Right cardiac atrium (tissue), 5 donors: ENCODE measurements at regions not wholly inside any gene's neighbourhood (a gene's known extent, or its start where the extent isn't known, plus 50 kb on each side); places are given as distances from the start of the nearest gene placed in this dataset.

Experiments used
- ATAC-seq, 2 donors: fragments of 200-7000 bp; cut with Tn5 transposase; one replicate each; pipeline versions ENCODE4 v1.8.0 to v1.9.1; 2020; ENCODE audit warnings: moderate library complexity in 2 of 2, mild to moderate bottlenecking in 1 of 2
- DNase-seq, 3 donors: peaks; one replicate each; pipeline ENCODE4 v3.0.0-alpha.2; 2020
- H3K27ac ChIP-seq: one replicate; pipeline ENCODE4 v1.5.1; 2013; ENCODE audit warnings: mild to moderate bottlenecking, low read length, control low read depth, moderate library complexity
- H3K27me3 ChIP-seq: one replicate; pipeline ENCODE4 v1.6.1; 2013; ENCODE audit not compliant: control insufficient read depth, insufficient read depth
- H3K4me1 ChIP-seq: one replicate; pipeline ENCODE4 v1.6.1; 2013; ENCODE audit warnings: low read length; ENCODE audit not compliant: control insufficient read depth, insufficient read depth
- H3K4me3 ChIP-seq: one replicate; pipeline ENCODE4 v1.5.1; 2013; ENCODE audit warnings: low read length, control low read depth
- H3K9me3 ChIP-seq: one replicate; pipeline ENCODE4 v1.6.1; 2013; ENCODE audit warnings: low read length; ENCODE audit not compliant: control insufficient read depth
- WGBS: extraction: QIAGEN DNeasy Blood & Tissue Kit; methylation state at CpG from one replicate; pipeline ENCODE4 v1.1.7; 2013; 5-methylcytosine and 5-hydroxymethylcytosine counted together
- intact Hi-C, 4 donors: fragments of 100-400 bp; cut with DNase I; formaldehyde crosslinking; loops; one replicate each; pipeline versions ENCODE4 v1.11.0 to v1.14.0; 2022 to 2023
- donor health status: healthy with polysubstance abuse.
- donor health status: DM: no; HTN: yes; CAD: no.
- donor health status: DM: no; HTN: no; CAD: no.
- donor health status: DM: no; HTN: yes; CAD: no; lungs with severe emphysema.
- donor health status: DM: yes; HTN: yes; CAD: no.

DNA sequence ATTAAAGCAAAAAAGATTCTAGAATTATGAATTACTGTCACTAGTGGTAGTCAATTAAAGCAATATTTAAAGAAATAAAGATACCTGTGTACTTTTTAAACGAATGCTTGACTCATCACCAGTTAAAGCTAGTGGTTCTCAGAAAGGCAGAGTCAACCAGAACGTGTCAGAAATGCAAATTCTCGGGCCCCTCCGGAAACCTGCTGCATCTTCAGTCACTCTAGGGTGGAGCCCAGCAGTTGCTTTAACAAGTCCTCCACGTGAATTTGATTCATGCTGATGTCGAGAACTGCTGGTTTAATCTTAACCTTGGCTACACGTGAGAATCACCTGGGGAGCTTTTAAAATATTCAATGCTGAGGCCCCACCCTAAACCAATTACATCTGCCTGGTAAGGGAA lies 169.8 kb upstream of the SDK2 start:
- Histone ChIP-seq H3K4me1 (no peaks in the 10 kb centered on the region), H3K9me3 (no peaks in the 10 kb centered on the region), H3K27me3 (no peaks in the 10 kb centered on the region), H3K27ac (no peak overlapping the region), H3K4me3 (no peak overlapping the region)
- intact Hi-C loops = no loop called here
- 38% methylated on average over 7 of the region's 7 CpGs for WGBS
- no peak for ATAC-seq
- no peak for DNase-seq

DNA sequence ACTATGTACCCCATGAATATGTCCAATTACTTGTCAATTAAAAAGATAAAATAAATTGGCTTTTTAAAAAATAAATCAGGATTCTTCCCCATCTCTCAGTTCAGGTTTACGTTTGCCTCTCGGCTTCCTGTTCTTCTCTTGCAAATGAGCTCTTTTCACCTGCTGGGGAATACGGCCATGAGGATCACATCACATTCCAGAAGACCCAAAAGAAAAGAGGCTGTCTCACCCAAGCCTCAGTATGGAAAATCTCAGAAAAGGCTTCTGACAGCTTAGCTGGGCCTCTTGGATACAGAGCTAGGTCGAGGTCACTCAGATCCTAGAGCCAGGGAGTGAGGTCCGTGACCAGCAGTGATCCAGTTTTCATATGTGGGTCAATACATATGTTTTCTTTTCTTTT lies 171.2 kb upstream of the SDK2 start:
- WGBS = 71% methylated on average over 5 of the region's 5 CpGs
- no peak overlapping the region for H3K27ac ChIP-seq
- ATAC-seq = no peak
- no peak overlapping the region for H3K4me3 ChIP-seq
- no peaks in the 10 kb centered on the region for H3K9me3 ChIP-seq
- no peaks in the 10 kb centered on the region for H3K27me3 ChIP-seq
- intact Hi-C loops = no loop called here
- no peak for DNase-seq
- no peaks in the 10 kb centered on the region for H3K4me1 ChIP-seq

DNA sequence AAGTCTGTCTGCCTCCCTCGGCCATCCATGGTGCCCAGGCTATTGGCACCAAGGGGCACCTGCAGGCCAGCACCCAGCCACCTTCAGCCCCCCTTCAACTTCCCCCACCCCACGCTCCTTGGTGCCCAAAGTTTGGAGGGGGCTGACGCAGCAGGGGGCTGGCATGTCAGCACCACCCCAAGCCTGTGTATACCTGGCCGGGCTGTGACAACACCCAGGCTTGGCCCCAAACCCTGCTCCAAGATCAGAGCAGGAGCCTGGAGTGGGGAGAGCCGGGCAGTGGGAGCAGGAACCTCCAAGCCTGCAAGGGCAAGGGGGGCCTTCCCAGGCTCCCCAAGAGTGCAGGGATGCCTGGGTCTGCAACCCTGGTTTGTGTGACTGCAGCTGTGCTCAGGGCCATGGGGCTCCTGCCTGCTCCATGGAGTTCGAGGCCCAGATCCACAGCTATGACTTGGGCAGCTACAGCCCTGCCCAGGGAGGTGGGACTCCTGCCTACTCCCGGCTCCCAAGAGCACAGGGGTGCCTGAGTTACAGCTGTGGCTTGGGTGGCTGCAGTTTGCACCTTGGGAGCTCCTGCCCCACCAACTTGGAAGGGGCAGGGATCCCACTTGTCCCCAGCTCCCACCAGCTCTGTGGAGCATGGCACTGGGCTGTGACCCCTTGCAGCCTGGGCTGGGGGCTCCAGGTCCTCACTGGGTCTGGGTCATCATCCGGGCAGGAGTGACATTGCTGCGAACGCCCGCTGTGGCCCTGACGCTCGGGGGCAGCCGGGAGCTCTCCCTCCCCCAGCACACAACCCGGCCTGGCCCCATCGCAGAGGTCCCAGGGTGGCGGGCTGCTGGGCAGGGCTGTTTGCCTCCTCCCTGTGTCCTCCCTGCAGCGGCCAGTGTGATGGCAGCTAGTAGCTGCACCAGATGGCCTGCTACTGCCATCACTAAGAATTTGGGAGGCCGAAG lies 175.5 kb upstream of the SDK2 start:
- no peaks in the 10 kb centered on the region for H3K27me3 ChIP-seq
- ATAC-seq = peak in 1 of 2 donors; percentile 40

DNA sequence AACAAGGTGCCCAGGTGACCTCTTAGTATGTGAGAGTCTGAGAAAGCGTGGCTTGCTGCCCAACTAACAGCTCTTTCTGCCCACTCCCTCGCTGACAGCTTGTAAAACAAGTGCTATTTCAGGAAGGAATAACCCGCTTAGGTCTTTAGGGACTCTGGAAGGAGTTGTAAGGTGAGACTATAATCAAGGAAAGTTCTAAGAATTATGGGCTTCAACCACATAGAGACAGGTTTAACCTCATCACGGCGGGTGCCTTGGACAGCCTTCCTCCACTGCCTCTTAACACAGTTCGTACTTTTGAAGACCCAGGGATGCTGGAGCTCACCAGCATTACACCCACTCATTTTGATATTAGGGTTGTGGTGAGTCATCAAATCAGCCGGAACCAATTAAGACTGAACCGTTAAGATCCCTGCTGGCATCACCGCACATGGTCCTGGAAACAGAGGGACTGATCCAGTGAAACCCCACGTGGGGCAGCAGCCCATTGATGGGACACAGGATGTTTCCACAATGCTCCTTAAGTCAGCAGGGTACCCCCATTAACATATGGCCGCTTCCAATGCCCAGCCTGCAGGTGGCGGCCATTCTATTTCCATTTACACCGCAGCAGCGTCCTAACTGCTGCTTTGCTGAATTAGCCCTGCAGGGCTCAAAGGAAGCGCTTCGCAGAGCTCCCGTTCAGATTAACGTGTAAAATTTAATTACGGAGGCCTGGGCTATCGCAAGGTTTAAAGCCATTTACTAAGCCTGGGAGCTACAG lies 176.6 kb upstream of the SDK2 start:
- intact Hi-C loops = no loop called here
- DNase-seq (peak in 1 of 3 donors; percentile 51), ATAC-seq (peak; percentile 45 to 66)
- Histone ChIP-seq H3K4me1 (no peaks in the 10 kb centered on the region), H3K27me3 (no peaks in the 10 kb centered on the region), H3K9me3 (no peaks in the 10 kb centered on the region), H3K27ac (no peak overlapping the region), H3K4me3 (no peak overlapping the region)
- 32% methylated on average over 20 of the region's 20 CpGs for WGBS

More for the DNA sequence above, 175.5 kb upstream of the SDK2 start:
- 89% methylated on average over 19 of the region's 19 CpGs for WGBS
- Histone ChIP-seq H3K4me1 (no peaks in the 10 kb centered on the region), H3K4me3 (no peak overlapping the region), H3K27ac (no peak overlapping the region), H3K9me3 (no peaks in the 10 kb centered on the region)
- DNase-seq = no peak
- intact Hi-C loops = no loop called here

DNA sequence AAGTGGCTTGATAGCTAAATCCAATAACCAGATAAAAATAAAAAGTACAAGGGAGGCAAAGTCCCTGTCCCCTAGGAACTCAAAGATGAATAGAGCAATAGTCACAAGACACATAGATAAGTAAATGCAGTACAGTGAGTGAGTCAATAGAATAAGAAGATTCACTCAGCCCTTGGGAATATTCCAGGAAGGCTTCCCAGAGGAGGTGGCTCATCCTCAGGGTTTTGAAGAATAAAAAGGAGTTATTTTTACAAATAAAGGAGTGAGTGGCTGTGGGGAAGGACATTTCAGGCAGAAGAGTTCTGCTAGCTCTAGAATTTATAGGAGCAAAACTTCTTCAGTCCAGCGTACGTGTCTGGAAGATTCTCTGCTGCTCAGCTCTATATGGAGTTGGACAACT lies 177.4 kb upstream of the SDK2 start:
- Histone ChIP-seq H3K4me3 (no peak overlapping the region), H3K4me1 (no peaks in the 10 kb centered on the region), H3K27me3 (no peaks in the 10 kb centered on the region), H3K9me3 (no peaks in the 10 kb centered on the region), H3K27ac (no peak overlapping the region)
- DNase-seq (no peak), ATAC-seq (no peak)
- intact Hi-C loops = no loop called here
- WGBS = 98% methylated on average over 2 of the region's 2 CpGs

GRCh38 chr17:73822371-73822770 lies 178.1 kb upstream of the SDK2 start:
- 89% methylated on average over 13 of the region's 13 CpGs for WGBS
- Histone ChIP-seq H3K9me3 (no peaks in the 10 kb centered on the region), H3K27ac (no peak overlapping the region), H3K27me3 (no peaks in the 10 kb centered on the region), H3K4me1 (no peaks in the 10 kb centered on the region), H3K4me3 (no peak overlapping the region)
- intact Hi-C loops = no loop called here
- DNase-seq (no peak), ATAC-seq (no peak)

DNA sequence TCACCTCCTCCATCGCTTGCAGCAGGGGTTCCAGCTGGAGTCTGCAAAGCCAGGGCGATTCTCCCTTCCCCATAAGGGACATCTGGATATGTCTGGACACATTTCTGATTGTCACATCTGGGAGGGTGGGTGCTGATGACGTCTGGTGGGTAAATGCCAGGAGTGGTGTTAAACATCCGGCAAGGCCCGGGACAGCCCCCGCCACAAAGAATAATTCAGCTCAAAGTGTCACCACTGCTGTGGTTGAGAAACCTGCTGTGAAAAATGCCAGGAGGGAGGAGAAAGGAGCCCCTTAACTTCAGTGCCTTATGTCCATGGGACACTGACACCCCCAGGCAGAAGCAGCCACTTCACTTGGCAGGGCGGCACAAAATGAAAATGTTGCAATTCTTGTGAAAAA lies 179.4 kb upstream of the SDK2 start:
- no peak for DNase-seq
- WGBS = 58% methylated on average over 7 of the region's 7 CpGs
- intact Hi-C loops = no loop called here
- Histone ChIP-seq H3K4me1 (peaks cover 2% of the 10 kb centered on the region), H3K27ac (no peak overlapping the region), H3K9me3 (no peaks in the 10 kb centered on the region), H3K4me3 (no peak overlapping the region), H3K27me3 (no peaks in the 10 kb centered on the region)
- ATAC-seq = no peak

DNA sequence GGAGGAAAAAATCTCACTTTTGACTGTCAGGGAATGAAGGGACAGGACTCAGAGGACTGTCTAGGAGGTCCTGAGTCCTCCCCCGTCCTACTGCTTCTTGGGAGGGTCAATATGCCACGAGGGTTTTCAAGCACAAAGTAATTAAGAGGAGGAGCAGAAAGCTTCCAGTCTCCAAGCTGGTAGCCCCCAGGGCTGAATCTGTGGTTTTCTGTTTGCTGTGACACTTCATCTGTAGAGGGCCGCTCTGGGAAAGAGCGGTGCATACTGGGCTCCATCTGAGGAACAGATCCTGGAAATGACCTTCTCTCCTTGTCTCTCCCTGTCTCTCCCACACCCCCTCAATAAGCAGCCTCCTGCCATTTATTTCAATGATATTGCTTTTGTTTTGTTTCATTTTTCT lies 180.1 kb upstream of the SDK2 start:
- DNase-seq (no peak), ATAC-seq (no peak)
- Histone ChIP-seq H3K27ac (no peak overlapping the region), H3K9me3 (no peaks in the 10 kb centered on the region), H3K4me1 (peaks cover 2% of the 10 kb centered on the region), H3K4me3 (no peak overlapping the region), H3K27me3 (no peaks in the 10 kb centered on the region)
- WGBS = 88% methylated on average over 4 of the region's 4 CpGs
- intact Hi-C loops = no loop called here

DNA sequence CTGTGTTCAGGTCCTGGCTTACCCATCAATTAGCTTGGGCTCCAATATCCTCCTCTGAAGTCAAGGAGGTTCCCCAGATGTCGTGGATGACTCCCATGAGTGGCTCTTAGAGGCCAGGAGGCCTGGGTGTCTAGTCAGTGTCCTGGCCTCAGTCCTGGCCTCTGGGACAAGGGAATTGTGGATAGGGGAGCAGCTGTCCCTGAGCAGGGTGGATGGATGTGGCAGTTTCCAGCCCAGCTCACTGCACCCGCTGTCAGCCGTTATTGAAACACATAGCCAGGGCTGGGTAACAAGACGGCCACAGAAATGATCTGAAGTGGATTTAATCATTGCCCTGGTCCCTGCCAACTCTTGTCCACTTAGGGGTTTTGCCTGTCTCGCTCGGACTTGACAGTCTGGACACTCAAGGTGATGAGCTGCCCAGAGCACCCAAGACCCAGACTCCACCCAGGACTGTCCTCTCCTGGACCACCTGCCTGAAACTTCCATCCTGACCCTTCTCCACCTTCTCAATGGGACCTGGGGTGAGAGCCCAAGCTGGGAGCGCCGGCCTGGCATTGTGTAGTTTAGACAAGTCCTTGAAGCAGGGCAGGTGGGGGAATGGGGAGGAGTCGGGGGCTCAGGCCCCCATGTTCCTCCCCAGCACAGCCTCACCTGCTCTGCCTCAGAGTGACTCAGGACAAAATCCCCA lies 182.1 kb upstream of the SDK2 start:
- H3K27ac ChIP-seq = no peak overlapping the region
- ATAC-seq = no peak
- no peak overlapping the region for H3K4me3 ChIP-seq
- WGBS = 89% methylated on average over 9 of the region's 9 CpGs
- no peaks in the 10 kb centered on the region for H3K9me3 ChIP-seq
- H3K4me1 ChIP-seq = peaks cover 2% of the 10 kb centered on the region
- DNase-seq = no peak
- intact Hi-C loops = no loop called here
- no peaks in the 10 kb centered on the region for H3K27me3 ChIP-seq

DNA sequence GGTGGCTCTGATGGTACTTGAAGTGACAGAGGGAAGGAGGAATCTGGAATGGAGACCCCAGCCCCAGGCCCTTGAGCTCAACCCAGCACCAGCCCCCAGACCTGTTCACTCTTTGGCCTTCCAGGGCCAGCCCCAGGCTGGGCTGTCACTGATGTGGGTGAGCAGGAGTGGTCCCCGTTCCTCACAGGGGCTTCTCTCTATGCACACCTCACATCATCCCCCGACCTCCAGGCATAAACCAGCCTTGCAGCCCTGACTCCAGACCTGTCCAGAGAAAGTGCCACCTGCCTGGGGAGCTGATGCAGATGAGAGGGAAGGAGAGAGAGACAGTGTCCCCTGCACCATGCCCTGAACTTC lies 182.6 kb upstream of the SDK2 start:
- Histone ChIP-seq H3K27me3 (no peaks in the 10 kb centered on the region), H3K4me1 (peaks cover 2% of the 10 kb centered on the region), H3K4me3 (no peak overlapping the region), H3K9me3 (no peaks in the 10 kb centered on the region), H3K27ac (no peak overlapping the region)
- ATAC-seq = no peak
- WGBS = 90% methylated on average over 2 of the region's 2 CpGs
- DNase-seq = no peak
- intact Hi-C loops = no loop called here
